Endothelial cell of umbilical vein (primary cell): ENCODE measurements at regions not wholly inside any gene's neighbourhood (a gene's known extent, or its start where the extent isn't known, plus 50 kb on each side); places are given as distances from the start of the nearest gene placed in this dataset.

Source experiments
- BruUV-seq: library from RNA; stranded (reverse); fragments of 400-500 nt; replicated peaks from 2 replicates; lab custom pipeline; 2021; lab: Mats Ljungman, UMichigan
- CTCF ChIA-PET: fragments of 300-600, 350-600 bp; sonication (Branson Sonifier 250); formaldehyde crosslinking; loops from one replicate; lab custom pipeline; 2021; ENCODE audit warnings: antibody characterized with exemption, inconsistent platforms; lab: Charles Lee
- POLR2A ChIA-PET: fragments of 300-600, 350-600 bp; sonication (Branson Sonifier 250); formaldehyde crosslinking; loops from one replicate; lab custom pipeline; 2021; ENCODE audit warnings: antibody characterized with exemption, inconsistent platforms; lab: Charles Lee
- DNase-seq: peaks from one replicate; pipeline ENCODE4 v3.0.0-alpha.2; 2011; ENCODE audit warnings: low read depth, low spot score
- FAIRE-seq: peaks from 2 replicates; lab custom pipeline; 2011; peaks lifted over from hg19 to GRCh38; lab: Jason Lieb, UNC
- H2AFZ ChIP-seq: 2 replicates; pipeline ENCODE4 v1.6.0; 2012; ENCODE audit warnings: low read depth, low read length, control low read depth, inconsistent platforms
- H3K27ac ChIP-seq: 2 replicates; pipeline ENCODE4 v1.5.1; 2011; ENCODE audit warnings: low read depth, mild to moderate bottlenecking, control low read depth, low read length, moderate library complexity; ENCODE audit not compliant: insufficient read depth
- H3K27me3 ChIP-seq, 2 experiments: 2 replicates each; pipeline versions ENCODE4 v1.6.0 to v1.6.1; 2011; ENCODE audit warnings: low read length in 2 of 2, mixed read lengths in 1 of 2; ENCODE audit not compliant: control insufficient read depth in 2 of 2, insufficient read depth in 2 of 2
- H3K36me3 ChIP-seq, 2 experiments: 2 replicates in 1 of 2; 3 replicates in 1 of 2; pipeline ENCODE4 v1.5.1; 2011; ENCODE audit warnings: low read length in 2 of 2, mild to moderate bottlenecking in 1 of 2, moderate library complexity in 1 of 2; ENCODE audit not compliant: control insufficient read depth in 2 of 2, insufficient read depth in 2 of 2; ENCODE audit errors: extremely low read depth in 1 of 2
- H3K4me1 ChIP-seq: 3 replicates; pipeline ENCODE4 v1.5.1; 2011; ENCODE audit warnings: mild to moderate bottlenecking, low read length; ENCODE audit not compliant: control insufficient read depth, insufficient read depth; ENCODE audit errors: extremely low read depth
- H3K4me2 ChIP-seq: 2 replicates; pipeline ENCODE4 v1.6.1; 2011; ENCODE audit warnings: low read length, control low read depth, mixed read lengths; ENCODE audit not compliant: insufficient read depth
- H3K4me3 ChIP-seq, 3 experiments: fragments of 200-600 bp in 1 of 3; sonication (generic), shearing (Covaris generic) in 1 of 3; replicated peaks in 1 of 3; 2 replicates each; pipeline ENCODE4 v1.5.1; 2011 to 2016; ENCODE audit warnings: control low read depth in 3 of 3, low read length in 3 of 3, mild to moderate bottlenecking in 2 of 3, inconsistent platforms in 1 of 3, low read depth in 1 of 3, moderate library complexity in 1 of 3; ENCODE audit not compliant: insufficient read depth in 1 of 3
- H3K79me2 ChIP-seq: 2 replicates; pipeline ENCODE4 v1.6.0; 2012; ENCODE audit warnings: low read length, inconsistent platforms; ENCODE audit not compliant: control insufficient read depth, insufficient read depth
- H3K9ac ChIP-seq: replicated peaks from 2 replicates; pipeline ENCODE3; 2011; ENCODE audit warnings: low read length, control low read depth; ENCODE audit not compliant: insufficient read depth; ENCODE audit errors: extremely low read depth
- H3K9me1 ChIP-seq: replicated peaks from 3 replicates; pipeline ENCODE4 v1.6.0; 2011; ENCODE audit warnings: mild to moderate bottlenecking, low read length; ENCODE audit not compliant: control insufficient read depth, insufficient read depth; ENCODE audit errors: extremely low read depth
- H3K9me3 ChIP-seq: replicated peaks from 2 replicates; pipeline ENCODE4 v1.5.1; 2012; ENCODE audit warnings: low read length, inconsistent platforms; ENCODE audit not compliant: control insufficient read depth, insufficient read depth
- H4K20me1 ChIP-seq: replicated peaks from 2 replicates; pipeline ENCODE3; 2011; ENCODE audit warnings: mild to moderate bottlenecking, low read length; ENCODE audit not compliant: control insufficient read depth, insufficient read depth; ENCODE audit errors: extremely low read depth
- EZH2 ChIP-seq: IDR thresholded peaks from 2 replicates; pipeline ENCODE4 v1.6.1; 2012; ENCODE audit warnings: borderline replicate concordance, low read depth, mild to moderate bottlenecking, moderate library complexity, low read length, inconsistent platforms; ENCODE audit not compliant: severe bottlenecking
- FOS ChIP-seq: IDR thresholded peaks from 2 replicates; pipeline ENCODE4 v1.6.1; 2011; ENCODE audit warnings: mild to moderate bottlenecking, low read length, moderate library complexity, borderline replicate concordance; ENCODE audit not compliant: insufficient read depth
- GATA2 ChIP-seq: IDR thresholded peaks from 2 replicates; pipeline ENCODE4 v1.7.0; 2011; ENCODE audit warnings: low read depth, mild to moderate bottlenecking, moderate library complexity, mixed read lengths, low read length; ENCODE audit not compliant: insufficient read length, insufficient read depth
- JUN ChIP-seq: IDR thresholded peaks from 2 replicates; pipeline ENCODE4 v1.6.1; 2011; ENCODE audit warnings: borderline replicate concordance, low read depth; ENCODE audit not compliant: insufficient read length, insufficient read depth
- MYC ChIP-seq: IDR thresholded peaks from one replicate; pipeline ENCODE4 v1.6.1; 2011; ENCODE audit warnings: mild to moderate bottlenecking, low read depth, low read length
- POLR2A ChIP-seq: IDR thresholded peaks from 2 replicates; pipeline ENCODE4 v1.6.1; 2012; ENCODE audit warnings: low read depth, mild to moderate bottlenecking, control low read depth, low read length
- POLR2AphosphoS5 ChIP-seq: IDR thresholded peaks from 2 replicates; pipeline ENCODE4 v1.6.1; 2012; ENCODE audit warnings: low read depth, mild to moderate bottlenecking, control low read depth, low read length, moderate library complexity; ENCODE audit not compliant: insufficient read depth
- dilution Hi-C: fragments of 300-500 bp; cut with MboI; formaldehyde crosslinking; loops from one replicate; pipeline ENCODE4 v1.15.0; 2019; ENCODE audit warnings: low sequenced_read_pairs; ENCODE audit not compliant: extremely low pct_ligation_motif_present
- intact Hi-C: fragments of 100-400 bp; cut with micrococcal nuclease; formaldehyde crosslinking; loops from one replicate; pipeline ENCODE4 v1.10.0; 2022
- TF ChIP-seq, protein P1 (sequence below): IDR thresholded peaks from 2 replicates; pipeline ENCODE4 v1.6.1; 2011; ENCODE audit not compliant: insufficient read depth, insufficient read length
- TF ChIP-seq, protein P2 (sequence below), 2 donors: IDR thresholded peaks; 1 replicate in 1 of 2; 2 replicates in 1 of 2; pipeline ENCODE4 v1.5.1; 2011; ENCODE audit warnings: low read length in 2 of 2, mild to moderate bottlenecking in 2 of 2, moderate library complexity in 2 of 2, control low read depth in 1 of 2, inconsistent platforms in 1 of 2, low read depth in 1 of 2; ENCODE audit not compliant: insufficient read depth in 1 of 2; ENCODE audit errors: extremely low read depth in 1 of 2

DNA sequence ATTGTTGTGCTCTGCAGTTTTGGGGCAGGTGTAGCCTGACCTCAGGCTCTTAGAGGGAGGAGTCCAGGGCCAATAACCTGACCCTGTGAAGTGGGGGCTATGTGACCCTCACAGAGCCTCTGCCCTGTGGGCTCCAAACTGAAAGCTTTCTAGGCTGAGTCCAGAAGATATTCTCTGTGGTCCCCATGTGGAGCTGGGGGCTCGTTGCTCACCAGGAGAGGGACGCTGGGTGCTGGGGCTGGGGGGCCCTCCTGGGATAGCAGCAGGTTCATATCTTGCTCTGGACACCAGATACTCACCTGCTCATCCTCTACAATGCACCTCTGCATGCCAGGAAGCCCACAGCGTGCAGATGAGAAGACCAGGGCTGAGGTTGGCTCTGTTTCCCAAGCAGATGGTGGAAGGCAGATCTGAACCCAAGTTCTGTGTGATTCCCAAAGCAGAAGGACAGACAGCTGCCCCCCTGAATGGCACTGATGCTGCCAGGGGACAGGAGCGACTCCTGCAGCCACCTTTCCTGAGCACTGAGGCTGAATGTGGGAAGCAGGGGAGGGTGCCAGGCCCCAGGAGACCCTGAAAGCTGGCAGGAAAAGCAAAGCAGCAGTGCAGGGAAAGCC is 1022.0 kb downstream of the TBC1D22A start:
- Histone ChIP-seq H3K27ac (no peak overlapping the region), H3K36me3 (no peaks in the 10 kb centered on the region), H3K79me2 (no peaks in the 10 kb centered on the region), H3K4me3 (no peak overlapping the region), H3K4me1 (no peaks in the 10 kb centered on the region), H3K4me2 (no peak overlapping the region), H3K9ac (no peak overlapping the region), H3K27me3 (no peaks in the 10 kb centered on the region), H3K9me1 (no peaks in the 10 kb centered on the region), H2AFZ (no peak overlapping the region), H4K20me1 (no peaks in the 10 kb centered on the region), H3K9me3 (peaks cover 4% of the 10 kb centered on the region)
- dilution Hi-C loops: no loop called here
- POLR2A ChIA-PET: no interaction called here
- FAIRE-seq (no peak), DNase-seq (no peak)
- TF ChIP-seq JUN (no peak), GATA2 (no peak)
- intact Hi-C loops: no loop called here
- no TSS peak for BruUV-seq
- CTCF ChIA-PET: no interaction called here

DNA sequence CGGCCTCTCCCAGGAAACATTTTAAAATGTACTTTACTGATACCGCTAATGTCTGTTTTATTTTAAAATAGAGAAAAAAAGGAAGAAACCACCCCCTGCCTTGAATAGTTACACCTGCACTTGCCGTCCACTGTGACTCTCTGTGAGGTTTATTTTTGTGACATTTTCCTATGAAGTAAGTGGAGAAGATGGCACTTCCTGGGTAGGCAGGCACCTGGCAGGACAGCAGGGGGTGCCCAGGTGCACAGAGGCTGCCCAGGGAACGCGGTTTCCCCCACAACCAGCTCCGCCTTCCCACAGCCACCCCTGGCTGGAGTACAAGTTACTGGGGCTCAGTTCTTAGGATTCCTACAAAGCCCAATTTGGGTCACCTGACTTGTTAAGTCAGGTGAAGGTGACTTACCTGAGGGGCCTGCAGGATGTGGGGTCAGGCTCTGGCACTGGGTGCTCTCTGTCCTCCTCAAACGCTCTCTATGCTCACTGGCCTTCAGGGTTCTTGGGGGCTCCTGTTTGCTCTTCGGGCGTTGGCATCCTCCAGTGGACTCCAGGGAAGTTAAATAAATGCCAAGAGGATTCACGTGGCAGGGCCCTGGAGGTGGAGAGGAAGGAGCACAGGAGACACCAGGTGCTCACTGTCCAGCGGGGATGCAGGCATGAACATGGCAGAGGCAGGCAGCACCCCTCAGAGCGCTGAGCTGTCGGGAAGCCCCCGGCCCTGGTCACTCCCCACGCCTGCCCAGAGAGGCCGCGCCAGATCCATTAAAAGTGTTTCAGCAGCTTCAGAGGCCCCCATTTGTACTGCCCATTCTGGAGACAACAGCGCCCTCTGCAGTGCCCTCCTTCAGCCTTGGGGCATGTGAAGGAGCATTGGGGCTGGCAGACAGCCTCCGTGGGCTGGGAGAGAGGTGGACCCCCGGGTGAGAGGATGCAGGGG is 1021.2 kb downstream of the TBC1D22A start:
- dilution Hi-C loops (no loop called here), intact Hi-C loops (no loop called here)
- DNase-seq: no peak
- Histone ChIP-seq H3K4me1 (no peaks in the 10 kb centered on the region), H3K9me1 (no peaks in the 10 kb centered on the region), H3K27me3 (no peaks in the 10 kb centered on the region), H3K79me2 (no peaks in the 10 kb centered on the region), H3K9ac (no peak overlapping the region), H2AFZ (no peak overlapping the region), H3K4me3 (no peak overlapping the region), H3K27ac (no peak overlapping the region), H3K4me2 (no peak overlapping the region), H4K20me1 (no peaks in the 10 kb centered on the region), H3K9me3 (peaks cover 4% of the 10 kb centered on the region), H3K36me3 (no peaks in the 10 kb centered on the region)
- BruUV-seq: no TSS peak
- FAIRE-seq: no peak
- CTCF ChIA-PET: no interaction called here
- POLR2A ChIA-PET: no interaction called here
- no peak for TF ChIP-seq POLR2AphosphoS5
- TF ChIP-seq JUN: no peak
- no peak for TF ChIP-seq EZH2
- no peak for TF ChIP-seq POLR2A
- TF ChIP-seq, protein P1, sequence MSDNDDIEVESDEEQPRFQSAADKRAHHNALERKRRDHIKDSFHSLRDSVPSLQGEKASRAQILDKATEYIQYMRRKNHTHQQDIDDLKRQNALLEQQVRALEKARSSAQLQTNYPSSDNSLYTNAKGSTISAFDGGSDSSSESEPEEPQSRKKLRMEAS: no peak
- no peak for TF ChIP-seq MYC
- no peak for TF ChIP-seq FOS
- TF ChIP-seq GATA2: no peak
- TF ChIP-seq, protein P2, sequence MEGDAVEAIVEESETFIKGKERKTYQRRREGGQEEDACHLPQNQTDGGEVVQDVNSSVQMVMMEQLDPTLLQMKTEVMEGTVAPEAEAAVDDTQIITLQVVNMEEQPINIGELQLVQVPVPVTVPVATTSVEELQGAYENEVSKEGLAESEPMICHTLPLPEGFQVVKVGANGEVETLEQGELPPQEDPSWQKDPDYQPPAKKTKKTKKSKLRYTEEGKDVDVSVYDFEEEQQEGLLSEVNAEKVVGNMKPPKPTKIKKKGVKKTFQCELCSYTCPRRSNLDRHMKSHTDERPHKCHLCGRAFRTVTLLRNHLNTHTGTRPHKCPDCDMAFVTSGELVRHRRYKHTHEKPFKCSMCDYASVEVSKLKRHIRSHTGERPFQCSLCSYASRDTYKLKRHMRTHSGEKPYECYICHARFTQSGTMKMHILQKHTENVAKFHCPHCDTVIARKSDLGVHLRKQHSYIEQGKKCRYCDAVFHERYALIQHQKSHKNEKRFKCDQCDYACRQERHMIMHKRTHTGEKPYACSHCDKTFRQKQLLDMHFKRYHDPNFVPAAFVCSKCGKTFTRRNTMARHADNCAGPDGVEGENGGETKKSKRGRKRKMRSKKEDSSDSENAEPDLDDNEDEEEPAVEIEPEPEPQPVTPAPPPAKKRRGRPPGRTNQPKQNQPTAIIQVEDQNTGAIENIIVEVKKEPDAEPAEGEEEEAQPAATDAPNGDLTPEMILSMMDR (IDR thresholded peaks at IDR 0.05; ENCODE audit: extremely low read depth in 1 of 2, insufficient read depth in 1 of 2, low read depth in 1 of 2, low read length in 2 of 2): no peak
